Osteocyte (in vitro differentiated cells): ENCODE measurements at regions not wholly inside any gene's neighbourhood (a gene's known extent, or its start where the extent isn't known, plus 50 kb on each side); places are given as distances from the start of the nearest gene placed in this dataset.

Experiments
- DNase-seq: peaks from one replicate; pipeline ENCODE4 v3.0.0; 2021; ENCODE audit warnings: mixed read lengths; ENCODE audit not compliant: unreplicated experiment; ENCODE audit errors: extremely low spot score
- H3K27ac Mint-ChIP-seq: one replicate; pipeline ENCODE4 v1.8.0; 2021; ENCODE audit warnings: mild to moderate bottlenecking, mixed read lengths; ENCODE audit not compliant: unreplicated experiment
- H3K27me3 Mint-ChIP-seq: one replicate; pipeline ENCODE4 v1.8.0; 2021; ENCODE audit warnings: mixed read lengths; ENCODE audit not compliant: unreplicated experiment
- H3K36me3 Mint-ChIP-seq: one replicate; pipeline ENCODE4 v1.8.0; 2021; ENCODE audit warnings: mixed read lengths; ENCODE audit not compliant: unreplicated experiment
- H3K4me1 Mint-ChIP-seq: one replicate; pipeline ENCODE4 v1.8.0; 2021; ENCODE audit warnings: mixed read lengths; ENCODE audit not compliant: unreplicated experiment
- H3K4me3 Mint-ChIP-seq: one replicate; pipeline ENCODE4 v1.8.0; 2021; ENCODE audit warnings: mild to moderate bottlenecking, moderate library complexity, mixed read lengths; ENCODE audit not compliant: unreplicated experiment
- H3K9me3 Mint-ChIP-seq: one replicate; pipeline ENCODE4 v1.8.0; 2021; ENCODE audit warnings: mixed read lengths; ENCODE audit not compliant: unreplicated experiment
- TF ChIP-seq, protein P1 (sequence below): fragments of 200-600 bp; sonication (generic); IDR thresholded peaks from 2 replicates; pipeline ENCODE4 v1.5.0; 2021; ENCODE audit warnings: antibody characterized with exemption, mild to moderate bottlenecking, moderate library complexity

DNA sequence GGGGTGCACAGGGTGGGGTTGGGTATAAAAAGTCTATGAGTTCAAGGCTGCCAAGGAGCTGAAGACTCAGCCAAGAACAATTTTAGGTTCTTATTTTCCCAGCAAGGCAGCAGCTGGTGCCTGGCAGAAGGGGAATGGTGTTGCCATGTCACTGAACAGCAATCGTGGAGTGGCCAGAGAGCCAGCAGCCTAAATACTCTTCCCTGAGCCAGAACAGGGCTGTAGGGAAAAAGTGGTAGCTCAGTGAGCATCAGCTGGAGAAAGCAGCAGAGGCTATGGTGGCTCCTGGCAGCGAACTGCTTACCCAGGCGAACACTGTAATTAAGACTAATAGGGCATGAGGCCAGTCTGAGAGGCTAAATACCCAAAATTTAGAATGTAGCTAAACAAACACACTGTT lies 334.9 kb downstream of the RMST start:
- TF ChIP-seq, protein P1, sequence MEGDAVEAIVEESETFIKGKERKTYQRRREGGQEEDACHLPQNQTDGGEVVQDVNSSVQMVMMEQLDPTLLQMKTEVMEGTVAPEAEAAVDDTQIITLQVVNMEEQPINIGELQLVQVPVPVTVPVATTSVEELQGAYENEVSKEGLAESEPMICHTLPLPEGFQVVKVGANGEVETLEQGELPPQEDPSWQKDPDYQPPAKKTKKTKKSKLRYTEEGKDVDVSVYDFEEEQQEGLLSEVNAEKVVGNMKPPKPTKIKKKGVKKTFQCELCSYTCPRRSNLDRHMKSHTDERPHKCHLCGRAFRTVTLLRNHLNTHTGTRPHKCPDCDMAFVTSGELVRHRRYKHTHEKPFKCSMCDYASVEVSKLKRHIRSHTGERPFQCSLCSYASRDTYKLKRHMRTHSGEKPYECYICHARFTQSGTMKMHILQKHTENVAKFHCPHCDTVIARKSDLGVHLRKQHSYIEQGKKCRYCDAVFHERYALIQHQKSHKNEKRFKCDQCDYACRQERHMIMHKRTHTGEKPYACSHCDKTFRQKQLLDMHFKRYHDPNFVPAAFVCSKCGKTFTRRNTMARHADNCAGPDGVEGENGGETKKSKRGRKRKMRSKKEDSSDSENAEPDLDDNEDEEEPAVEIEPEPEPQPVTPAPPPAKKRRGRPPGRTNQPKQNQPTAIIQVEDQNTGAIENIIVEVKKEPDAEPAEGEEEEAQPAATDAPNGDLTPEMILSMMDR: no peak

DNA sequence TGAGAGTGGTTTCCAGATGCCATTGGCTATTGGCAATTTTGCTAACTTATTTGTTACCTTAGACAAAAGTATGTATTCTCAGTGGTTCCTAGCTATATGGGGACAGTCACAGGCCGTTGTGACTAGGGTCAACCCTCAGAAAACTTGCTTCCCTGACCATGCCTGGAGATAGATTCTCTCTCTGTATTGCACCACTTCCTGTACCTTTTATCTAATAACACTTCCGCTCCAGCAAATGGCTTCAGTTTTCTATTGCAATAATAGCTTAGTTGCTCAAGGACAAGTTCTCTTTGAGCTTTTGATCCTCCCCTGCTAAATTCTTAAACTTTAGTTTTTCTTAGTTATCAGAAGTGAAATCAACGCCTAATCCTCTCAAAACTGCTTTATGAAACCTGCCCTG lies 338.0 kb downstream of the RMST start:
- Mint-ChIP-seq H3K27me3 (no peaks in the 10 kb centered on the region), H3K4me3 (no peak overlapping the region), H3K36me3 (no peaks in the 10 kb centered on the region), H3K9me3 (peaks cover 18% of the 10 kb centered on the region), H3K4me1 (no peaks in the 10 kb centered on the region), H3K27ac (no peak overlapping the region)
- TF ChIP-seq, protein P1: no peak
- DNase-seq: no peak

More for the DNA sequence above, 334.9 kb downstream of the RMST start:
- H3K9me3 Mint-ChIP-seq: peaks cover 32% of the 10 kb centered on the region
- DNase-seq: no peak
- no peaks in the 10 kb centered on the region for H3K27me3 Mint-ChIP-seq
- no peaks in the 10 kb centered on the region for H3K36me3 Mint-ChIP-seq
- no peak overlapping the region for H3K27ac Mint-ChIP-seq
- no peaks in the 10 kb centered on the region for H3K4me1 Mint-ChIP-seq
- H3K4me3 Mint-ChIP-seq: no peak overlapping the region

DNA sequence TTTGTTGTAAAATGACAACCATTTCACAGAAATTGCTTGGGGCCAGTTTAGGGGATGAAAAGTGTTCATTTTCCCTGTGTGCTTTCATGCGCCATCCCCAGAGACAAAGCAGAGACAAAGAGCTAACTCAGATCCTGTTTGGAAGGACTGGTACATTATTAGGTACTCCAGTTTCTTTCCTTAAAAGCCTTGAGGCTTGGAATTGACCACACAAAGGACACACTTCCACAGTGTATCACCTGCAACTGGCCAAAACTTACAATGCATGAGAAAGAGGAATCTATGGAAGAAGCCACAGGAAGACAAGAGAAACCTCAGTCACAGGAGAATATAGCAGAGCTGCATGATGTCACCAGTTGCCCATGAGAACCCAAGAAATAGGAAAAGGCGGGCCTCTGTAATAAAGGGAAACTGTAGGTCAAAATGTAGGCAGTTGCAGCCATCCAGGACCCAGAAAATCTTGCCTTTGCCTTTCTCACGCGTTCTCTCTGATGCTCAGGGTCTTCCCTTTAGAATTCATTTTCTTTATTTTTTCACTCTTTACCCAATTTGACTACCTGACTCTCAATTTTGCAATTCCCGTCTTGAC lies 339.0 kb downstream of the RMST start:
- H3K36me3 Mint-ChIP-seq: no peaks in the 10 kb centered on the region
- H3K27me3 Mint-ChIP-seq: no peaks in the 10 kb centered on the region
- H3K4me3 Mint-ChIP-seq: no peak overlapping the region
- H3K27ac Mint-ChIP-seq: no peak overlapping the region
- TF ChIP-seq, protein P1: no peak
- no peak for DNase-seq
- H3K9me3 Mint-ChIP-seq: peaks cover 13% of the 10 kb centered on the region
- no peaks in the 10 kb centered on the region for H3K4me1 Mint-ChIP-seq

DNA sequence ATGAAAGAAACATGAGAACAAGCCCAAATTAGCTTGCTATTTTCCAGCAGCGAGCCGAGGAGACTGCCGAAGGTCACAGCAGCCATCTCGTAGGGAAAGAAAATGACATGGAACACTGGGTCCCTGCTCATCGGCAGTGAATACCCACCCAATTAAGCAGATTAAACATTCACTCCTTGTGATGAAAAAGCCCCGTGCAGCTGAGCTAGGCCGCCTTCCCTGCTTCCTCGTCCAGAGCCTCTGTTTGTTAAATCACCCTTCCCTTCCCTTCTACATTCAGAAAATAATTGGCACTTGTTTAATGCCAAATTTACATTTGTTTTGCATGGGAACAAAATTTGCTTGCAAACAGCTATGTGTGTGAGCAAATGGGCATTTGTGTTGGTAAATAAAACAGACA lies 342.5 kb downstream of the RMST start:
- Mint-ChIP-seq H3K9me3 (peaks cover 7% of the 10 kb centered on the region), H3K4me3 (no peak overlapping the region), H3K36me3 (no peaks in the 10 kb centered on the region), H3K27ac (no peak overlapping the region), H3K27me3 (no peaks in the 10 kb centered on the region), H3K4me1 (no peaks in the 10 kb centered on the region)
- TF ChIP-seq, protein P1: no peak
- DNase-seq: no peak

DNA sequence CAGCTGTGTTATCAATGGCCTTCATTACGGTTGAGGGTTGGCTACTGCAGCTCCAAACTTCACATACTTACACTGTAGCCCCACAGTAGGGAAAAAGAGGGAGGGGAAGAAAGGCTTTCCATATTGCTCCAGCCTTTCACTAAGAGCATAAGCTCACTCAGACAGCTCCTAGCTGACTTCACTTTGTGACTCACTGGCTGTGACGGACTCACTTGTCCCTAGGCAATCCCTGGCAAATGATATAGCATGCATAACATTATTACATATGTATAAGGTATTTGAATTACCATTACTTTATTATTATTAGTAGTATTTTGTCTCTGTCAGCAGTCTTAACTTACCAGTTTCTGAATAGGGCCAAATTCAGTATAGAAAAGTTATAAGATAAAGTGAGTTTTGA lies 350.7 kb downstream of the RMST start:
- H3K4me3 Mint-ChIP-seq: no peak overlapping the region
- H3K9me3 Mint-ChIP-seq: peaks cover 14% of the 10 kb centered on the region
- H3K36me3 Mint-ChIP-seq: no peaks in the 10 kb centered on the region
- H3K4me1 Mint-ChIP-seq: no peaks in the 10 kb centered on the region
- no peak overlapping the region for H3K27ac Mint-ChIP-seq
- H3K27me3 Mint-ChIP-seq: no peaks in the 10 kb centered on the region
- DNase-seq: no peak
- TF ChIP-seq, protein P1: no peak
